MM.1S (cell line): ENCODE measurements at regions not wholly inside any gene's neighbourhood (a gene's known extent, or its start where the extent isn't known, plus 50 kb on each side); places are given as distances from the start of the nearest gene placed in this dataset.

Experiments used
- DNase-seq: peaks from one replicate; pipeline ENCODE4 v3.0.0-alpha.2; 2015
- H2AFZ ChIP-seq: fragments of 300-600 bp; sonication (generic); 2 replicates; pipeline ENCODE4 v1.6.0; 2016; ENCODE audit warnings: antibody characterized with exemption, low read length
- H3F3A ChIP-seq: fragments of 300-600 bp; sonication (generic); 2 replicates; pipeline ENCODE4 v1.6.1; 2016; ENCODE audit warnings: mild to moderate bottlenecking, antibody characterized with exemption, low read length, moderate library complexity, mixed read lengths; ENCODE audit not compliant: insufficient read depth
- H3K27ac ChIP-seq: fragments of 300-600 bp; sonication (generic); 2 replicates; pipeline ENCODE4 v1.5.1; 2016; ENCODE audit warnings: mild to moderate bottlenecking, low read length
- H3K27me3 ChIP-seq: fragments of 300-600 bp; sonication (generic); replicated peaks from 2 replicates; pipeline ENCODE4 v1.6.0; 2016; ENCODE audit warnings: low read length; ENCODE audit not compliant: insufficient read depth
- H3K36me3 ChIP-seq: fragments of 300-600 bp; sonication (generic); replicated peaks from 2 replicates; pipeline ENCODE4 v1.6.1; 2016; ENCODE audit warnings: mild to moderate bottlenecking, low read length, mixed read lengths; ENCODE audit not compliant: insufficient read depth
- H3K4me1 ChIP-seq: fragments of 300-600 bp; sonication (generic); 2 replicates; pipeline ENCODE4 v1.6.1; 2016; ENCODE audit warnings: low read length, mixed read lengths
- H3K4me2 ChIP-seq: fragments of 300-600 bp; sonication (generic); 2 replicates; pipeline ENCODE4 v1.6.0; 2016; ENCODE audit warnings: low read depth, low read length
- H3K4me3 ChIP-seq: fragments of 300-600 bp; sonication (generic); 2 replicates; pipeline ENCODE4 v1.5.1; 2016; ENCODE audit warnings: low read length, mixed read lengths
- H3K79me2 ChIP-seq: fragments of 300-600 bp; sonication (generic); 2 replicates; pipeline ENCODE4 v1.6.1; 2016; ENCODE audit warnings: mixed run types, low read length, mixed read lengths
- H3K9ac ChIP-seq: fragments of 300-600 bp; sonication (generic); 2 replicates; pipeline ENCODE4 v1.6.1; 2016; ENCODE audit warnings: low read length, mixed read lengths
- H3K9me2 ChIP-seq: fragments of 300-600 bp; sonication (generic); replicated peaks from 2 replicates; pipeline ENCODE4 v1.6.1; 2016; ENCODE audit warnings: mild to moderate bottlenecking, low read length, mixed read lengths; ENCODE audit not compliant: insufficient read depth
- H3K9me3 ChIP-seq: fragments of 300-600 bp; sonication (generic); replicated peaks from 2 replicates; pipeline ENCODE4 v1.6.1; 2016; ENCODE audit warnings: mild to moderate bottlenecking, low read length, mixed read lengths; ENCODE audit not compliant: insufficient read depth
- H4K20me1 ChIP-seq: fragments of 300-600 bp; sonication (generic); 2 replicates; pipeline ENCODE4 v1.6.1; 2016; ENCODE audit warnings: mild to moderate bottlenecking, low read length, moderate library complexity, mixed read lengths; ENCODE audit not compliant: insufficient read depth
- CTCF ChIP-seq: fragments of 300-600 bp; sonication (generic); IDR thresholded peaks from 2 replicates; pipeline ENCODE4 v1.5.1; 2016; ENCODE audit warnings: antibody characterized with exemption, low read length, mixed read lengths
- EZH2 ChIP-seq: fragments of 300-600 bp; sonication (generic); optimal IDR thresholded peaks from 2 replicates; pipeline ENCODE3; 2017; ENCODE audit warnings: low read depth, mild to moderate bottlenecking, antibody characterized with exemption, low read length, mixed read lengths
- EZH2phosphoT487 ChIP-seq: fragments of 300-600 bp; sonication (generic); IDR thresholded peaks from 2 replicates; pipeline ENCODE4 v1.6.1; 2018; ENCODE audit warnings: antibody characterized with exemption, low read length

GRCh38 chr13:83153848-83154247, 728.4 kb downstream of the SLITRK1 start:
- no peak for TF ChIP-seq EZH2
- no peak for TF ChIP-seq EZH2phosphoT487
- no peak for TF ChIP-seq CTCF
- Histone ChIP-seq H3K27ac (peak overlapping the region; percentile 12; the same call in 1 of the 2 replicates), H3K27me3 (no peaks in the 10 kb centered on the region)

GRCh38 chr13:83151308-83151660, 731.0 kb downstream of the SLITRK1 start:
- Histone ChIP-seq H3K4me3 (no peak overlapping the region), H3K27ac (no peak overlapping the region), H4K20me1 (no peaks in the 10 kb centered on the region), H3K27me3 (no peaks in the 10 kb centered on the region), H2AFZ (no peak overlapping the region), H3K36me3 (no peaks in the 10 kb centered on the region), H3K4me1 (0 out of 2 replicates have a peak, but pooled peaks cover 4% of the 10 kb centered on the region), H3F3A (no peaks in the 10 kb centered on the region), H3K9me2 (no peaks in the 10 kb centered on the region), H3K79me2 (no peaks in the 10 kb centered on the region), H3K9ac (no peak overlapping the region), H3K4me2 (no peak overlapping the region), H3K9me3 (no peaks in the 10 kb centered on the region)
- DNase-seq, result no peak
- TF ChIP-seq CTCF (no peak), EZH2 (no peak), EZH2phosphoT487 (no peak)

More at GRCh38 chr13:83153848-83154247, 728.4 kb downstream of the SLITRK1 start:
- H3K4me2 ChIP-seq, result 0 out of 2 replicates have a peak overlapping the region, but pooled peaks have one; percentile 0
- H3K9me3 ChIP-seq, result no peaks in the 10 kb centered on the region
- no peaks in the 10 kb centered on the region for H3K79me2 ChIP-seq
- H3K4me3 ChIP-seq, result no peak overlapping the region
- H2AFZ ChIP-seq, result peak overlapping the region; percentile 22; the same call in 1 of the 2 replicates
- no peaks in the 10 kb centered on the region for H4K20me1 ChIP-seq
- DNase-seq, result peak; percentile 30
- no peak overlapping the region for H3K9ac ChIP-seq
- H3F3A ChIP-seq, result no peaks in the 10 kb centered on the region
- 0 out of 2 replicates have a peak, but pooled peaks cover 4% of the 10 kb centered on the region for H3K4me1 ChIP-seq
- no peaks in the 10 kb centered on the region for H3K36me3 ChIP-seq
- H3K9me2 ChIP-seq, result no peaks in the 10 kb centered on the region

- H3F3A ChIP-seq, result no peaks in the 10 kb centered on the region
- DNase-seq, result no peak
- H3K4me3 ChIP-seq, result no peak overlapping the region
These were observed 731.5 kb downstream of the SLITRK1 start for GRCh38 chr13:83150616-83151307.

More at GRCh38 chr13:83150616-83151307, 731.5 kb downstream of the SLITRK1 start:
- no peaks in the 10 kb centered on the region for H4K20me1 ChIP-seq
- H3K27ac ChIP-seq, result no peak overlapping the region
- no peak overlapping the region for H3K4me2 ChIP-seq
- TF ChIP-seq EZH2 (no peak), CTCF (no peak), EZH2phosphoT487 (no peak)
- H3K9ac ChIP-seq, result no peak overlapping the region
- no peaks in the 10 kb centered on the region for H3K36me3 ChIP-seq
- H3K9me3 ChIP-seq, result no peaks in the 10 kb centered on the region
- H3K27me3 ChIP-seq, result no peaks in the 10 kb centered on the region
- H3K79me2 ChIP-seq, result no peaks in the 10 kb centered on the region
- H2AFZ ChIP-seq, result no peak overlapping the region
- 0 out of 2 replicates have a peak, but pooled peaks cover 4% of the 10 kb centered on the region for H3K4me1 ChIP-seq
- H3K9me2 ChIP-seq, result no peaks in the 10 kb centered on the region
